Fibroblast of villous mesenchyme (primary cell): ENCODE measurements at regions not wholly inside any gene's neighbourhood (a gene's known extent, or its start where the extent isn't known, plus 50 kb on each side); places are given as distances from the start of the nearest gene placed in this dataset.
A peak's percentile ranks its signal among the peaks of the same experiment; 100 is the strongest.
"Not testable (repeated sequence)": the region's sequence is repeated elsewhere in the genome, so short reads cannot be mapped to it uniquely, and the experiment has no call there.

Experiments used
- DNase-seq: peaks from one replicate; pipeline ENCODE4 v3.0.0-alpha.2; 2010; ENCODE audit warnings: low read depth
- H3K4me3 ChIP-seq: 2 replicates; pipeline ENCODE4 v1.5.1; 2011; ENCODE audit warnings: low read depth, mild to moderate bottlenecking, low read length
- CTCF ChIP-seq: IDR thresholded peaks from 2 replicates; pipeline ENCODE4 v1.5.1; 2012; ENCODE audit warnings: low read depth, mild to moderate bottlenecking, low read length; ENCODE audit not compliant: insufficient read depth

- no peak for TF ChIP-seq CTCF
- DNase-seq = no peak
- no peak overlapping the region for H3K4me3 ChIP-seq
Observed at GRCh38 chr4:186414390-186414789, 141.0 kb downstream of the MTNR1A start.

- no peak for TF ChIP-seq CTCF
- H3K4me3 ChIP-seq = no peak overlapping the region
- no peak for DNase-seq
Observed at GRCh38 chr4:186405957-186406356, 140.0 kb downstream of the F11 start.

- TF ChIP-seq CTCF = no peak
- DNase-seq = no peak
- no peak overlapping the region for H3K4me3 ChIP-seq
Observed at GRCh38 chr4:186404562-186405134, 138.7 kb downstream of the F11 start.

GRCh38 chr4:186400676-186401075 lies 134.7 kb downstream of the F11 start:
- H3K4me3 ChIP-seq = no peak overlapping the region
- DNase-seq = peak; percentile 4
- TF ChIP-seq CTCF = no peak

GRCh38 chr4:186392017-186392416 lies 126.0 kb downstream of the F11 start:
- no peak overlapping the region for H3K4me3 ChIP-seq
- TF ChIP-seq CTCF = no peak
- DNase-seq = no peak

GRCh38 chr4:186384328-186384727 lies 118.3 kb downstream of the F11 start:
- not testable (repeated sequence) for DNase-seq, H3K4me3 ChIP-seq

- no peak for TF ChIP-seq CTCF
- H3K4me3 ChIP-seq = no peak overlapping the region
- no peak for DNase-seq
Observed at GRCh38 chr4:186368281-186368680, 102.3 kb downstream of the F11 start.
